ENCODE measurements at regions not wholly inside any gene's neighbourhood (a gene's known extent, or its start where the extent isn't known, plus 50 kb on each side); places are given as distances from the start of the nearest gene placed in this dataset.

GRCh38 chr3:190192087-190192486 is 71.4 kb upstream of the P3H2 start:
- no peaks in the 10 kb centered on the region for H3K4me1 ChIP-seq (ENCODE audit: insufficient read depth, low read length)
- no peak for DNase-seq (ENCODE audit: insufficient read length, low spot score, missing footprints)
- TF ChIP-seq, protein P1, sequence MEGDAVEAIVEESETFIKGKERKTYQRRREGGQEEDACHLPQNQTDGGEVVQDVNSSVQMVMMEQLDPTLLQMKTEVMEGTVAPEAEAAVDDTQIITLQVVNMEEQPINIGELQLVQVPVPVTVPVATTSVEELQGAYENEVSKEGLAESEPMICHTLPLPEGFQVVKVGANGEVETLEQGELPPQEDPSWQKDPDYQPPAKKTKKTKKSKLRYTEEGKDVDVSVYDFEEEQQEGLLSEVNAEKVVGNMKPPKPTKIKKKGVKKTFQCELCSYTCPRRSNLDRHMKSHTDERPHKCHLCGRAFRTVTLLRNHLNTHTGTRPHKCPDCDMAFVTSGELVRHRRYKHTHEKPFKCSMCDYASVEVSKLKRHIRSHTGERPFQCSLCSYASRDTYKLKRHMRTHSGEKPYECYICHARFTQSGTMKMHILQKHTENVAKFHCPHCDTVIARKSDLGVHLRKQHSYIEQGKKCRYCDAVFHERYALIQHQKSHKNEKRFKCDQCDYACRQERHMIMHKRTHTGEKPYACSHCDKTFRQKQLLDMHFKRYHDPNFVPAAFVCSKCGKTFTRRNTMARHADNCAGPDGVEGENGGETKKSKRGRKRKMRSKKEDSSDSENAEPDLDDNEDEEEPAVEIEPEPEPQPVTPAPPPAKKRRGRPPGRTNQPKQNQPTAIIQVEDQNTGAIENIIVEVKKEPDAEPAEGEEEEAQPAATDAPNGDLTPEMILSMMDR (IDR thresholded peaks at IDR 0.05; ENCODE audit: extremely low read depth, low read depth, low read length), result no peak
- H3K36me3 ChIP-seq (ENCODE audit: insufficient read depth, low read length), result no peaks in the 10 kb centered on the region
- H2AFZ ChIP-seq (ENCODE audit: low read length), result peak overlapping the region; percentile 3
- no peaks in the 10 kb centered on the region for H3K79me2 ChIP-seq (ENCODE audit: insufficient read depth, low read length)
- H3K27ac ChIP-seq (ENCODE audit: low read depth, low read length), result no peak overlapping the region
- H3K27me3 ChIP-seq (ENCODE audit: insufficient read depth, low read length), result no peaks in the 10 kb centered on the region
- no peak overlapping the region for H3K4me2 ChIP-seq (ENCODE audit: insufficient read depth, low read length)
- H3K9me3 ChIP-seq (ENCODE audit: low read depth, low read length), result no peaks in the 10 kb centered on the region
- H4K20me1 ChIP-seq (ENCODE audit: insufficient read depth, low read length), result no peaks in the 10 kb centered on the region
- no peak overlapping the region for H3K4me3 ChIP-seq (ENCODE audit: insufficient read depth, low read length)

DNA sequence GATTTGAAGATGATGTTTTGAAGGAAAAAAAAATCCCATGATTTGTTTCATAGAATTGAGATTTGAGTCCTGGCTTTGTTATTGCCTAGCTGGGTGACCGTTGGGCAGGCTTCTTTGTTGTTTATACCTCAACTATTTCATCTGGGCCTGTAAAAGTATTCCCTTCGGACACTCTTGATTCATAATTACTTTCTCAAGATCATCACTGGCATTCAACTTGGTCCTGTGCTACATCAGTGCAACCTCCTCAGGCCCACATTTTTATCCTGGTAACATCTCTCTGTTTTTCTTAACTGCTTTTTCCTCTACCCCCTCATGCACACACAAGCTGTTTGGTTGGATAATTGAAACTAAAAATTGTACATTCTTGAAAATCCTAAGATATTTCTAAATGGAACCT is 67.5 kb upstream of the P3H2 start:
- Histone ChIP-seq H4K20me1 (ENCODE audit: insufficient read depth, low read length) (no peaks in the 10 kb centered on the region), H3K4me2 (ENCODE audit: insufficient read depth, low read length) (no peak overlapping the region), H3K27me3 (ENCODE audit: insufficient read depth, low read length) (no peaks in the 10 kb centered on the region), H3K27ac (ENCODE audit: low read depth, low read length) (peak overlapping the region; percentile 22), H3K79me2 (ENCODE audit: insufficient read depth, low read length) (no peaks in the 10 kb centered on the region), H2AFZ (ENCODE audit: low read length) (no peak overlapping the region), H3K4me1 (ENCODE audit: insufficient read depth, low read length) (peaks cover 19% of the 10 kb centered on the region), H3K4me3 (ENCODE audit: insufficient read depth, low read length) (no peak overlapping the region), H3K9me3 (ENCODE audit: low read depth, low read length) (no peaks in the 10 kb centered on the region), H3K36me3 (ENCODE audit: insufficient read depth, low read length) (no peaks in the 10 kb centered on the region)
- TF ChIP-seq, protein P1 (IDR thresholded peaks at IDR 0.05; ENCODE audit: extremely low read depth, low read depth, low read length), result no peak
- DNase-seq (ENCODE audit: insufficient read length, low spot score, missing footprints), result no peak

GRCh38 chr3:190183121-190183520 is 62.4 kb upstream of the P3H2 start:
- Histone ChIP-seq H3K4me1 (ENCODE audit: insufficient read depth, low read length) (peaks cover 30% of the 10 kb centered on the region), H3K4me2 (ENCODE audit: insufficient read depth, low read length) (peak overlapping the region; percentile 40)

GRCh38 chr3:190182418-190183043 is 61.8 kb upstream of the P3H2 start:
- Histone ChIP-seq H3K9me3 (ENCODE audit: low read depth, low read length) (no peaks in the 10 kb centered on the region), H3K4me3 (ENCODE audit: insufficient read depth, low read length) (no peak overlapping the region), H4K20me1 (ENCODE audit: insufficient read depth, low read length) (no peaks in the 10 kb centered on the region), H3K79me2 (ENCODE audit: insufficient read depth, low read length) (no peaks in the 10 kb centered on the region), H2AFZ (ENCODE audit: low read length) (peak overlapping the region; percentile 73), H3K36me3 (ENCODE audit: insufficient read depth, low read length) (no peaks in the 10 kb centered on the region), H3K4me2 (ENCODE audit: insufficient read depth, low read length) (peak overlapping the region; percentile 40), H3K27ac (ENCODE audit: low read depth, low read length) (peak overlapping the region; percentile 92), H3K27me3 (ENCODE audit: insufficient read depth, low read length) (no peaks in the 10 kb centered on the region), H3K4me1 (ENCODE audit: insufficient read depth, low read length) (peaks cover 30% of the 10 kb centered on the region)
- TF ChIP-seq, protein P1 (IDR thresholded peaks at IDR 0.05; ENCODE audit: extremely low read depth, low read depth, low read length), result no peak
- DNase-seq (ENCODE audit: insufficient read length, low spot score, missing footprints), result no peak

More at GRCh38 chr3:190183121-190183520, 62.4 kb upstream of the P3H2 start:
- TF ChIP-seq, protein P1 (IDR thresholded peaks at IDR 0.05; ENCODE audit: extremely low read depth, low read depth, low read length), result no peak
- H2AFZ ChIP-seq (ENCODE audit: low read length), result peak overlapping the region; percentile 73
- H3K36me3 ChIP-seq (ENCODE audit: insufficient read depth, low read length), result no peaks in the 10 kb centered on the region
- no peaks in the 10 kb centered on the region for H3K9me3 ChIP-seq (ENCODE audit: low read depth, low read length)
- peak overlapping the region; percentile 92 for H3K27ac ChIP-seq (ENCODE audit: low read depth, low read length)
- no peaks in the 10 kb centered on the region for H4K20me1 ChIP-seq (ENCODE audit: insufficient read depth, low read length)
- no peaks in the 10 kb centered on the region for H3K79me2 ChIP-seq (ENCODE audit: insufficient read depth, low read length)
- DNase-seq (ENCODE audit: insufficient read length, low spot score, missing footprints), result peak; percentile 94
- no peak overlapping the region for H3K4me3 ChIP-seq (ENCODE audit: insufficient read depth, low read length)
- no peaks in the 10 kb centered on the region for H3K27me3 ChIP-seq (ENCODE audit: insufficient read depth, low read length)

All from osteoblast (primary cell).